ENCODE measurements at regions not wholly inside any gene's neighbourhood (a gene's known extent, or its start where the extent isn't known, plus 50 kb on each side); places are given as distances from the start of the nearest gene placed in this dataset.

GRCh38 chr2:105187531-105187930 is 54.0 kb upstream of the GPR45 start:
- Histone ChIP-seq H3K4me1 (no peaks in the 10 kb centered on the region), H3K9me3 (peaks cover 0 to 17% (median 8%) of the 10 kb centered on the region in 8 donors), H3K4me3 (no peak overlapping the region), H3K27ac (no peak overlapping the region), H3K36me3 (no peaks in the 10 kb centered on the region), H3K27me3 (replicated peaks in 1 of 7) (peaks cover 0 to 5% (median 0%) of the 10 kb centered on the region in 7 donors)
- intact Hi-C loops (cut with DNase I; ENCODE audit: low total_unique reads): no loop called here
- 77 to 85% (median 81%) methylated on average over 7 of the region's 7 CpGs for WGBS, 5 donors
- DNase-seq: no peak
- TF ChIP-seq POLR2A (IDR thresholded peaks at IDR 0.05): no peak
- no peak for TF ChIP-seq POLR2AphosphoS5 (IDR thresholded peaks at IDR 0.05)
- TF ChIP-seq CTCF (IDR thresholded peaks at IDR 0.05 in 8 of 11, conservative IDR thresholded peaks at IDR 0.05 in 3 of 11): no peak

- Histone ChIP-seq H3K36me3 (no peaks in the 10 kb centered on the region), H3K9me3 (peaks cover 0 to 17% (median 8%) of the 10 kb centered on the region in 8 donors), H3K27ac (no peak overlapping the region), H3K4me3 (no peak overlapping the region), H3K27me3 (replicated peaks in 1 of 7) (peaks cover 0 to 5% (median 0%) of the 10 kb centered on the region in 7 donors), H3K4me1 (no peaks in the 10 kb centered on the region)
- TF ChIP-seq CTCF (IDR thresholded peaks at IDR 0.05 in 8 of 11, conservative IDR thresholded peaks at IDR 0.05 in 3 of 11): no peak
- no peak for TF ChIP-seq POLR2A (IDR thresholded peaks at IDR 0.05)
- no peak for TF ChIP-seq POLR2AphosphoS5 (IDR thresholded peaks at IDR 0.05)
- no peak for DNase-seq
- 63 to 86% (median 78%) methylated on average over 4 of the region's 4 CpGs for WGBS, 5 donors
- intact Hi-C loops (cut with DNase I; ENCODE audit: low total_unique reads): no loop called here
These were observed 53.2 kb upstream of the GPR45 start for GRCh38 chr2:105188343-105188742.
